ENCODE measurements at regions not wholly inside any gene's neighbourhood (a gene's known extent, or its start where the extent isn't known, plus 50 kb on each side); places are given as distances from the start of the nearest gene placed in this dataset.
A peak's percentile ranks its signal among the peaks of the same experiment; 100 is the strongest.
"Not testable (repeated sequence)": the region's sequence is repeated elsewhere in the genome, so short reads cannot be mapped to it uniquely, and the experiment has no call there.

DNA sequence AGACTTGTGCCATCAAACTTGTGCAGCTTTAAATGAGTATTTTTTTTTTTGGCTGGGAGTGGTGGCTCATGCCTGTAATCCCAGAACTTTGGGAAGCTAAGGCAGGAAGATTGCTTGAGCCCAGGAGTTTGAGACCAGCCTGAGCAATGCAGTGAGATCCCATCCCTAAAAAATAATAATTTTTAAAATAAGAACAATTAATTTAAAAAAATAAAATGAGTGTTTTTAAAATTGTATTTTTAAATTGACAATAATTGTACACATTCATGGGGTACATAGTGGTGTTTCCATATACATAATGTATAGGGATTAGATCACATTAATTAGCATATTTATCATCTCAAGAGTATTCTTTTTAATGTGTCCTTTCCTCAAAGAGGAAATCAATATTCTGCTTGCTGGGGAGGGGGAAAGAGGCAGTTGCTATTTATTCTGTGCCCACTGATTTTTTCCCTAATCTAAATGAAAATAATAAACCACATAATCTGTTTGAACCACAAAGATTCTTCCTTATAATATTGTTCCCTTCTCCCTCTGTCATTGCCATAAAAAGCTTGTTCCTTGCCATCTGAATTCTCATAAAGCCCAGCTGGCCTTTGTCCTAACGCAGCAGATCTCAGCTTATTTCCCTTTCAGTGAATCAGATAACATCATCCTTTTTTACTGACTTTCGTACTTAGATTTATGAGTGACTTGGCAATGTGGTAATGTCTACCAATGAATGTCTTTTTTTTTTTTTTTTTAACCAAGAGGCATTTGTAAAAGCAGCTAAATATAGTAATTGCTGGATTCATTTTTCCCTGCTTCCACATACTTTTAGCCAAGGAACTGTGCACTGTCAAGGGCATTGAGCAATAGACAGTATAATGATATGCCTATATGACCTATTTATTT lies 81.8 kb upstream of the RUBCNL start:
- Histone ChIP-seq H3K36me3 (no peaks in the 10 kb centered on the region), H3K27ac (peak overlapping the region in 1 of 2 donors; percentile 21), H3K27me3 (no peaks in the 10 kb centered on the region), H3K4me3 (no peak overlapping the region), H3K4me1 (no peaks in the 10 kb centered on the region), H3K9me3 (no peaks in the 10 kb centered on the region)
- intact Hi-C loops (cut with DNase I; ENCODE audit: low total_unique reads) = no loop called here
- no peak for DNase-seq
- TF ChIP-seq POLR2A (IDR thresholded peaks at IDR 0.05) = no peak
- TF ChIP-seq, protein P1, sequence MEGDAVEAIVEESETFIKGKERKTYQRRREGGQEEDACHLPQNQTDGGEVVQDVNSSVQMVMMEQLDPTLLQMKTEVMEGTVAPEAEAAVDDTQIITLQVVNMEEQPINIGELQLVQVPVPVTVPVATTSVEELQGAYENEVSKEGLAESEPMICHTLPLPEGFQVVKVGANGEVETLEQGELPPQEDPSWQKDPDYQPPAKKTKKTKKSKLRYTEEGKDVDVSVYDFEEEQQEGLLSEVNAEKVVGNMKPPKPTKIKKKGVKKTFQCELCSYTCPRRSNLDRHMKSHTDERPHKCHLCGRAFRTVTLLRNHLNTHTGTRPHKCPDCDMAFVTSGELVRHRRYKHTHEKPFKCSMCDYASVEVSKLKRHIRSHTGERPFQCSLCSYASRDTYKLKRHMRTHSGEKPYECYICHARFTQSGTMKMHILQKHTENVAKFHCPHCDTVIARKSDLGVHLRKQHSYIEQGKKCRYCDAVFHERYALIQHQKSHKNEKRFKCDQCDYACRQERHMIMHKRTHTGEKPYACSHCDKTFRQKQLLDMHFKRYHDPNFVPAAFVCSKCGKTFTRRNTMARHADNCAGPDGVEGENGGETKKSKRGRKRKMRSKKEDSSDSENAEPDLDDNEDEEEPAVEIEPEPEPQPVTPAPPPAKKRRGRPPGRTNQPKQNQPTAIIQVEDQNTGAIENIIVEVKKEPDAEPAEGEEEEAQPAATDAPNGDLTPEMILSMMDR (IDR thresholded peaks at IDR 0.05) = no peak

DNA sequence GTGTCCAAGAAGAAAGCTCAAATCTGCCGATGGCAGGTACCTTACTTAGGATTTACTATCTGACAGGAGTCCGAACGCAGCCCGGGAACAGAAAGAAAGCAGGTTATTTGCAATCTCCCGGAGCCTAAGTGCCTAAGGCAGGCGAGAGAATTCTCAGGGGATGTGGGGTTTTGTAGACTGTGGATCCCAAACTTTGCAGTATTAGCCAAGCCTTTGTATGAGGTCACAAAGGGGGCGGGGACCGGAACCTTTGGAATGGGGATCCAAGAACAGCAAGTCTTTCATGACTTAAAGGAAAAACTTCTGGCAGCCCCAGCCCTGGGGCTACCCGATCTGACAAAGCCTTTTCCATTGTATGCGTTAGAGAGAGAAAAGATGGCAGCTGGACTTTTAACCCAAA lies 80.6 kb upstream of the RUBCNL start:
- DNase-seq = peak in 1 of 2 donors; percentile 37
- H3K9me3 ChIP-seq; H3K4me3 ChIP-seq; H3K36me3 ChIP-seq; H3K27me3 ChIP-seq; H3K27ac ChIP-seq; intact Hi-C loops (cut with DNase I; ENCODE audit: low total_unique reads); H3K4me1 ChIP-seq: not testable (repeated sequence)

DNA sequence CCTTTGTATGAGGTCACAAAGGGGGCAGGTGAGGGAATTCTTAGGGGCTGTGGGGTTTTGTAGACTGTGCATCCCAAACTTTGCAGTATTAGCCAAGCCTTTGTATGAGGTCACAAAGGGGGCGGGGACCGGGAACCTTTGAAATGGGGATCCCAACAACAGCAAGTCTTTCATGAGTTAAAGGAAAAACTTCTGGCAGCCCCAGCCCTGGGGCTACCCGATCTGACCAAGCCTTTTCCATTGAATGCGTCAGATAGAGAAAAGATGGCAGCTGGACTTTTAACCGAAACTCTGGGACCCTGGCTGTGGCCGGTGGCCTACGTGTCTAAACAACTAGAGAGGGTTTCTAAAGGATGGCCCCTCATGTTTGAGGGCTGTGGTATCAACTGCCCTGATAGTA lies 79.0 kb upstream of the RUBCNL start:
- H3K4me3 ChIP-seq; intact Hi-C loops (cut with DNase I; ENCODE audit: low total_unique reads); H3K27ac ChIP-seq; H3K36me3 ChIP-seq; H3K9me3 ChIP-seq; H3K27me3 ChIP-seq; H3K4me1 ChIP-seq; DNase-seq: not testable (repeated sequence)

DNA sequence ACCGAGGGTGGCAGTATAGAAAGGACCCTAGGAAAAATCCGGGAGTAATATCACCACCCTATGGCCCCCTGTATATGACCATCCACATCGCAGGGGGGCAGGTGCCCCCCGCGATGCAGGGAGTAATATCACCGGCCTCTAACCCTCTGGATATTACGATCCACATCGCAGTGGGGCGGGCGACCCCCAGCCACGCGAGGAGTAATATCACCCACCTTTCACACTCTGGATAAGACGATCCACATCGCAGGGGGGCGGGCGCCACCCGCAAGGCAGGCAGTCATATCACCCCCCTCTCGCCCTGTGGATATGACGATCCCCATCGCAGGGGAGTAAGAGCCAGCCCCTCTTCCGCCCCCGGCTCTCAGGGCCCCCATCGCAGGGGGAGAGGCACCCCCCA lies 76.7 kb upstream of the RUBCNL start:
- H3K9me3 ChIP-seq = no peaks in the 10 kb centered on the region
- no peaks in the 10 kb centered on the region for H3K4me1 ChIP-seq
- H3K27ac ChIP-seq = no peak overlapping the region
- TF ChIP-seq POLR2A (IDR thresholded peaks at IDR 0.05) = no peak
- TF ChIP-seq, protein P1 (IDR thresholded peaks at IDR 0.05) = no peak
- DNase-seq = no peak
- no peak overlapping the region for H3K4me3 ChIP-seq
- no peaks in the 10 kb centered on the region for H3K36me3 ChIP-seq
- no peaks in the 10 kb centered on the region for H3K27me3 ChIP-seq
- intact Hi-C loops (cut with DNase I; ENCODE audit: low total_unique reads) = no loop called here

DNA sequence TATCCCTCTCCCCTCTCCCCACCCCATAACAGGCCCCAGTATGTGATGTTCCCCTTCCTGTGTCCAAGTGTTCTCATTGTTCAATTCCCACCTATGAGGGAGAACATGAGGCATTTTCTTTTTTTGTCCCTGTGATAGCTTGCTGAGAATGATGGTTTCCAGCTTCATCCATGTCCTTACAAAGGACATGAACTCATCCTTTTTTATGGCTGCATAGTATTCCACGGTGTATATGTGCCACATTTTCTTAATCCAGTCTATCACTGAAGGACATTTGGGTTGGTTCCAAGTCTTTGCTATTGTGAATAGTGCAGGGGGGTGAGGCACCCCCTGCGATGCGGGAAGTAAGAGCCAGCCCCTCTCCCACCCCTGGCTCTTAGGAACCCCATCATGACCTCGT lies 73.2 kb upstream of the RUBCNL start:
- H3K4me3 ChIP-seq; H3K27me3 ChIP-seq; H3K36me3 ChIP-seq; DNase-seq; H3K9me3 ChIP-seq; H3K4me1 ChIP-seq; H3K27ac ChIP-seq; intact Hi-C loops (cut with DNase I; ENCODE audit: low total_unique reads): not testable (repeated sequence)

DNA sequence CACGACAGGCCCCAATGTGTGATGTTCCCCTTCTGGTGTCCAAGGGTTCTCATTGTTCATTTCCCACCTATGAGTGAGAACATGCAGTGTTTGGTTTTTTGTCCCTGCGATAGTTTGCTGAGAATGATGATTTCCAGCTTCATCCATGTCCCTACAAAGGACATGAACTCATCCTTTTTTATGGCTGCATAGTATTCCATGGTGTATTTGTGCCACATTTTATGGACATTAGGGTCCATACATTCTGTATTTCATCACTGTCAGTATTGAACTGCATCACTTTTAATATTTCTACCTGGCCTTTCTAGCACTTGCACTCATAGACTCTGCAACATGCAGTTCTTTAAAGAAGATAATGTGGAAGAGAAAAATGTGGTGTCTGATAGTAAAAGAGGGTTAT lies 70.2 kb upstream of the RUBCNL start:
- H3K27ac ChIP-seq; H3K9me3 ChIP-seq; H3K36me3 ChIP-seq; H3K27me3 ChIP-seq; H3K4me1 ChIP-seq; DNase-seq; H3K4me3 ChIP-seq; intact Hi-C loops (cut with DNase I; ENCODE audit: low total_unique reads): not testable (repeated sequence)

DNA sequence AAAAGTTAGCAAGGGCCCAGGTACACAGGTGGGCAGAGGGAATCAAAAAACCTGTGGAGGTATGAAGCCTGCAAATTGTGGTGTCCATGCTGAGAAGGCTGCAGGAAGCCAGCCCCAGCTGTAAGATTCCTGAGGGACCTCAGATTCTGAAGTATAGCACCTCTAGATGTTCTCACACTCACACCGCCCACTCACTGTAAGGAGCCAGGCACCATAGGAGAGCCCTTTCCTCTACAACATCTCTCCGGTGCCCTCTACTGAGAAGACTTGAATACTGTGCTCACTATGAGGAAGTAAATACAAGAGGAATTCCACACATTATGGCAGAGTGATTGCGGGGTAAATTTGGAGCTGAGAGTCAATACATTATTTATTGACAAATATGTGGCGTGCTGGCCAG lies 68.9 kb upstream of the RUBCNL start:
- H3K36me3 ChIP-seq; H3K27ac ChIP-seq; H3K9me3 ChIP-seq; H3K27me3 ChIP-seq; H3K4me1 ChIP-seq; DNase-seq; H3K4me3 ChIP-seq; intact Hi-C loops (cut with DNase I; ENCODE audit: low total_unique reads): not testable (repeated sequence)

DNA sequence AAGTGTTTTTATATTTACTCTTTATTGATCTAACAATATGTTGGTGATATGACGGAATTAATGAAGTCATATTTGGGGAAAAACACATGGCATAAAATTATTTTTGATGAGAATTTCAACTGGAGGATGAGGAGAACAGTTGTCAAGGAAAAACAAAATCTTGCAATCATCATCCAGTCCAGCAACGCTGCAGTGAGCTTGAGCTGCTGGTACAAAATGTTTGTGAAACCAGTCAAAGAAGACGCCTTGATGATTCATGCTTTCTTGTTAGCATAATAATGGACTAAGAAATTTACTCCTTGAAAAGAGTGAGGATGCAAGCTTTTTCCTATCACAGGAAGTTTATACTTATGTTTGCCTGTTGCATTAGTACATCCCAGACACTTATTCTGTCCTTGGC lies 64.1 kb upstream of the RUBCNL start:
- DNase-seq; H3K4me3 ChIP-seq; H3K36me3 ChIP-seq; H3K27ac ChIP-seq; H3K4me1 ChIP-seq; intact Hi-C loops (cut with DNase I; ENCODE audit: low total_unique reads); H3K27me3 ChIP-seq; H3K9me3 ChIP-seq: not testable (repeated sequence)

DNA sequence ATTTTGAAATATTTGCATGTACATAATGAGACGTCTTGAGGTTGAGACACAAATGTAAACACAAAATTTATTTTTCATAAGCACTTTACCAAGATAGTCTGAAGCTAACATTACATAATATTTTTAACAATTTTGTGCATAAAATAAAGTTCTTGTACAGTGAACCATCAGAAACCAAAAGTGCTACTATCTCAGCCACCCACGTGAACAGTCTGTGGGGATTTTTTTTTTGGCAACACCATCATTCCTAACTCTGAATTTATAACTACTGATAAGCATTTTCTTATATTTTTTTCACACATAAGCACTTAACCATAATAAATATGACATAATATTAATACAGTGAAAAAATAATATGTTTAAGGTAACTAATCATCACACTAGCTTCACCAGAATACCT lies 62.9 kb upstream of the RUBCNL start:
- H3K9me3 ChIP-seq; intact Hi-C loops (cut with DNase I; ENCODE audit: low total_unique reads); H3K27ac ChIP-seq; H3K4me1 ChIP-seq; H3K27me3 ChIP-seq; DNase-seq; H3K36me3 ChIP-seq; H3K4me3 ChIP-seq: not testable (repeated sequence)

DNA sequence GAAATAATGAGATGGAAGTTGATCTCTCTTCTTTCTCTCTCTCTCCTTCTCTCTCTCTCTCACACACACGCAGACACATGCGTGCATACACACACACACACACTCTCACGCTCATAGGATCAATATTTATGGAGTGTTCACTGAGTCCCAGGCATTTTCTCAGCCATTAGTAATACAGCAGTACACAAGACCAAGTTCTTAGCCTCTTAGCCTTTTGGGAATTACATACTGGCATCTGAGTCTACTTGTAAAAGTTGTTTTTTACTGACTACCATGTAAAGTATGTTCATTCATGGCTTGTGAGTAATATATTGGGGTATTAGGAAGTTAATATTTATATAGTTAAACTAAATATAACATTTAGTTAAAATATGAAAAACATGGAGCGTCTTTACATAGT lies 61.1 kb upstream of the RUBCNL start:
- H3K27me3 ChIP-seq; H3K4me3 ChIP-seq; intact Hi-C loops (cut with DNase I; ENCODE audit: low total_unique reads); H3K9me3 ChIP-seq; DNase-seq; H3K4me1 ChIP-seq; H3K36me3 ChIP-seq; H3K27ac ChIP-seq: not testable (repeated sequence)

DNA sequence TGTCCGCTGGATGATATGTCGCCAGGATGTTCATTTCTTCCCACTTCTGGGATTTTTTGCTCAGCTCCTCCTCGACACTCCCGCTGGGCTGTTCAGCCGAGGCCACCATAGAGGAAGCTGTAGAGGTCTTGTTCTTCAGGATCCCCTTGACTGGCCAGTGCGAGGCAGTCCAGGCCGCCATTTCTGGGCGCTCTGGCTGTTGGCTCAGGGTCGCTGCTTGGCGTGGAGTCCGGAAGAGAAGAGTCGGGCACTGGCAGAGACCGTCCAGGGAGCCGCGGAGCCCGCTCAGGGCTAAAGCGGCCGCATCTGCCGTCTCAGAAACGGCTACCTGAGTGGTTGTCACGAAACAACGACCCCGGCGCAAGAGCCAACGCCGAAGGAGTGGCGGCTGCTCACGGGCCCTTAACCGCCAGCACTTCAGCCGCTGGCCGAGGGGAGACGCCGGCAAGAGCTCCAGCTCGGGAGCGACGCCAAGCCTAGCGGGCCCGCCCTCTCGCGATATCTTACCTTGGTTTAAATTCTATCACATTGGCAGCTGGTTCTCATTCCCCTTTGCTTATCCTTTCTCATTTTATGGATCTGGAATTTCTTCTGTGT lies 50.9 kb upstream of the RUBCNL start:
- H3K27me3 ChIP-seq; H3K4me1 ChIP-seq; H3K27ac ChIP-seq; H3K9me3 ChIP-seq; intact Hi-C loops (cut with DNase I; ENCODE audit: low total_unique reads); H3K36me3 ChIP-seq; H3K4me3 ChIP-seq: not testable (repeated sequence)
- DNase-seq = peak in 1 of 2 donors; percentile 24
